NCI-H2081 (cell line): ENCODE measurements at regions not wholly inside any gene's neighbourhood (a gene's known extent, or its start where the extent isn't known, plus 50 kb on each side); places are given as distances from the start of the nearest gene placed in this dataset.
"Not testable (repeated sequence)": the region's sequence is repeated elsewhere in the genome, so short reads cannot be mapped to it uniquely, and the experiment has no call there.

ENCODE experiments used
- DNase-seq, 2 experiments: peaks; one replicate each; lab custom pipeline; 2025; lab: John Stamatoyannopoulos, UW

DNA sequence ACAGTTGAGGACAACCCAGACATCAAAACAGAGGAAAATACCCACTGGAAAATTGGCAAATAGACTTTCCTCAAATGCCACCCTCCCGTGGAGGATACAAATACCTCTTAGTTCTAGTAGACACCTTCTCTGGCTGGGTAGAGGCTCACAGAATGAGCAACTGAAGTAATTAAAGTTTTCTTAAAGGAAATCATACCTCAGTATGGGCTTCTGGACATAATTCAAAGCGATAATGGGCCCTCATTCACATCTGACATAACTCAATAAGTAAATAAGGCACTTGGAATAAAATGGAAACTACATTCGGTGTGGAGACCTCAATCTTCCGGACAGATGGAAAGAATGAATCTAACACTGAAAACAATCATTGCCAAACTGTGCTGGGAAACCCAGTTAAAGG is 115.2 kb upstream of the PLCL2 start:
- no peak for DNase-seq

DNA sequence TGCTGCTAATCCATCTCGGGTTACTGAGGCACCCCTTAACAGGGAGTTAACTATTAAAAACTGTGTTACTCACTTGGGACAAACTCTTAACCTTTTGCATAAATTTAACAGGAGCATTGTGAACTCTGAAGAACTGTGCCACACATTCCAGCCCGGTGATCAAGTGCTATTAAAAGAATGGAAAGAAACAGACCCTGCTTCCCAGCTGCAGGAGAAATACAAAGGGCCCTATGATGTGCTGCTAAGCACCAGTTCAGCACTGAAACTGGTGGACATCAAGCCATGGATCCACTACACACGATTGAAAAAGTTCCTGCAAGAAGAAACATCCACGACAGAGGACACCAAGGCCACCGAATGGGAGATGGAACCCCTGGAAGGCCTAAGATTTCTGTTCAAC is 114.7 kb upstream of the PLCL2 start:
- no peak for DNase-seq

DNA sequence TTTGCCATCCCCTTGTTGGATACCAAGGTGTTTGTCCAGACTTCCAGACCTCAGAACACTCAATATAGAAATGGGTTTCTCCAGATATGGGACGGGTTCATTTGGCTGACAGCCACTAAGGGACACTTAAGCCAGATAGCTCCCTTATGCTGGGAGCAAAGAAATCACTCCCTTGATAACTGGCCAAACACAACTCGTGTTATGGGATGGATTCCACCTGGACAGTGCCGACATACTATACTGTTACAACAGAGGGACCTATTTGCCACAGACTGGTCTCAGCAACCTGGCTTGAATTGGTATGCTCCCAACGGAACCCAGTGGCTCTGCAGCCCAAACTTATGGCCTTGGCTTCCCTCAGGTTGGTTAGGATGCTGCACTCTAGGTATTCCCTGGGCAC is 114.0 kb upstream of the PLCL2 start:
- no peak for DNase-seq

- not testable (repeated sequence) for DNase-seq
These were observed 111.2 kb upstream of the PLCL2 start for GRCh38 chr3:16773594-16773993.

- DNase-seq = not testable (repeated sequence)
These were observed 110.2 kb upstream of the PLCL2 start for GRCh38 chr3:16774536-16774935.

DNA sequence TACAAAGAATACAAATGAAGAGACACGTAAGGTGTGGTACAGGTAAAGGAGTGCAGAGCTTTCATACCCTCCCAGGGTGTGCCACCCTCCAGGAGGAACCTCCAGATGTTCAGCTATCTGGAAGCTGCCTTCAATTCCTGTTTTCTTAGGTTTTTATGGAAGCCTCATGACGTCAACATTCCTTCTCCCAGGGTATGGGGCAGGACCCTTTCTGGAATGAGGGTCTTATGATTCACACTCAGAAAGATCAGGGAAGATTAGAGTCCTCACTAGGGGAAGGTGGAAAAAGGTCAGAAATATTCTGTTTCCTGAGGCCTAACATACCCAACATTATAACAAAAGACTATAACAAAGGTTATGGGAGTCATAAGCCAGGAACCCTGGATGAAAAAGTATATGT is 99.8 kb upstream of the PLCL2 start:
- DNase-seq = no peak

- DNase-seq = no peak
These were observed 99.3 kb upstream of the PLCL2 start for GRCh38 chr3:16785465-16785864.

DNA sequence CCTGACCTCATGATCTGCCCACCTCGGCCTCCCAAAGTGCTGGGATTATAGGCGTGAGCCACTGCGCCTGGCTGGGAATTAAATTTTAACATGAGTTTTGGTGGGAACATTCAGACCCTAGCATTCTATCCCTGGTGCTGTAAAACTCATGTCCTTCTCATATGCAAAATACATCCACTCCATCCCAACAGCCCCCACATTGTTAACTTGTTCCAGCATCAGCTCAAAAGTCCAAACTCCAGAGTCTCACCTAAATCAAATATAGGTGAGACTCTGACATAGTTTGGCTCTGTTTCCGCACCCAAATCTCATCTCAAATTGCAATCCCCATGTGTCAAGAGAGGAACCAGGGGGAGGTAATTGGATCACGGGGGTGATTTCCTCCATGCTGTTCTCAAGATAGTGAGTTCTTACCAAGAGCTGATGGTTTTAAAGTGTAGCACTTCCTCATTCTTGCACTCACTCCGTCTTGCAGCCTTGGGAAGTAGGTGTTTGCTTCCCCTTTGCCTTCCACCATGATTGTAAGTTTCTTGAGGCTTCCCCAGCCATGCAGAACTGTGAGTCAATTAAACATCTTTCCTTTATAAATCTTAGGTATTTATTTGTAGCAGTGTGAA is 96.2 kb upstream of the PLCL2 start:
- DNase-seq = no peak

DNA sequence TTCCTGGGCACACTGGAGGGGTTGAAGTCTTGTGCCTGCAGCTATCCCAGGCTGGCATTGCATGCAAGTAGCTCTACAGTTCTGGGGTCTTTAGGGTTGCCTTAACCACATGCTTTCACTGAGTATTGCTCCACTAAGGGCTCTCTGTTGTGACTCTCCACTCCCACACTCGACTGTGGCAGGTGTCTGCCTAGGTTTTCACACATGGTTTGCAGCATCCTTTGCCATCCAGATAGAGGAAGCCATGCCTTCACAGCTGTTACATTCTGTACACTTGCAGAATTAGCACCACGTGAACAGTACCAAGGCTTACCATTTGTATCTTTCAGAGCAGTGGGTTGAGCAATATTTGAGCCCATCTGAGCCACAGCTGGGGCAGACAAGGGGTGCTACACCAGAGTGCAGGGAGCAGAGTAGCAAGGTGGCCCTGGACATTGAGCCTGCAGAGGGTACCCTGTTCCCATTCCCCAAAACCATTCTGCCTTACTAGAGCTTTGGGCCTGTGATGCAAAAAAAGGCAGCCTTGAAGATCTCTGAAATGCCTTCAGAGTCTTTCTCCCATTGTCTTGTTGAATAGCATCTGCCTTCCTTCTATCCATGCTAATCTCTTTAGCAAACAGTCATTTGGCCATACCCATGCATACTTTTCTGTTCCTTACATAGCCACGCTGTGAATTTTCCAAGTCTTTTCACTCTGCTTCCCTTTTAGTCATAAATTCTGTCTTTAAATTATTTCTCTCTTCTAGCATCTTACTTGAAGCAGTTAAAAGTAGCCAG is 95.2 kb upstream of the PLCL2 start:
- no peak for DNase-seq

DNA sequence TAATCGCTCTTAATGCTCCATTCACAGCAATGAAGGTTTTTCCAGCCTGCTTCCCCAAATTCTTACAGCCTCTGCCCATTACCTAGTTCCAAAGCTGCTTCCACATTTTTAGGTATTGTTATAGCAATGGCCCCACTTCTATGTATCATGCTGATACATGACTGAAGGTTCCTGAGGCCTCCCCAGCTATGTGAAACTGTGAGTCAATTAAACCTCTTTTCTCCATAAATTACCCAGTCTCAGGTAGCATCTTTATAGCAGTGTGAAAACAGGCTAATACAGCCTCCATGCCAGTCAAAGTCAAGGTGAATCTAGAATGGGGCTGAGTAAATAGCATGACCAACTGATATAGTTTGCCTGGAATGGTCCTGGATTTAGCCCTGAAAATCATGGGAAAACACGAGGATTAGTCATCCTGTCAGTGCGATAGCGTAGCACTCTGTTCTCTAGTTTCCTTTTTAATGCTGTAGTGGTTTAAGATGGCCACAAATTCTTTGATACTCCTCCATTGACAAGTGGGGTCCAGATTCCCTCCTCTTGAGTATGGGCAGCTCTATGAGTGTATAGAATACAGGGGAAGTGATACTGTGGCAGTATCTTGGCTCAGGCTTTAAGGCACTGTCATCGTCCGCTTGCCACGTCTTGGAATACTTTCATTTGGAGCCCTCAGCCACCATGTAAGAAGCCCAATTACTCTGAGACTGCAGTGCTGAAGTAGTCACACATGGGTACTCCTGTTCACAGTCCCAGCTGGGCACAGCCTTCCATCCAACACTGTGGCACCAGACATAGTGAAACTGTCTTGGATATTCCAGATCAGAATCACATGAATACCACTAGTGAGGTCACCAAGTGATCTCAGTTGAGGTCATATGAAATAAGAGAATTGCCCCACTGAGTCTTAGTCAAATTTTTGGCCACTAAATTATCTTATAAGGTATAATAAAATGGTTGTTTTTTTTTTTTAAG is 94.0 kb upstream of the PLCL2 start:
- DNase-seq = no peak

DNA sequence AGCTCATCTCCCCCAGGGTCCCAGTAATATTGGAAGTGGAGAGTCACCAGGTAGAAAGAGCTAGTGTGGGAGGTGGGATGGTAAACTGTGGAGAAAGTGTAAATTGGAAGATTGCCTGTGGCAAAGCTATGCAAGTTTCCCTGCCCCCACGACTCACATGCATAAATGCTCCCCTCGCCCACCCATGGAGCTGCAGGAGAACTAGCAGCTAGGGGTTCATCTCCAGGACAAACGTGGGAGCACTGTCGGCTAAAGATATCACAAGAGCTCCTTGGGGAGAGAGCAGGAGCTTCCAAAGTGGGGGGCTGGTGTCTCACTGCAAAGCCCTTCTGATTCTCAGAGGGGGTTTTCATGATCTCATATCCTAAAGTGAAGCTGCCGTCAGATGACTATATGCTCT is 91.4 kb upstream of the PLCL2 start:
- DNase-seq = no peak

- no peak for DNase-seq
These were observed 90.5 kb upstream of the PLCL2 start for GRCh38 chr3:16794257-16794656.

- no peak for DNase-seq
These were observed 89.2 kb upstream of the PLCL2 start for GRCh38 chr3:16795581-16795980.

DNA sequence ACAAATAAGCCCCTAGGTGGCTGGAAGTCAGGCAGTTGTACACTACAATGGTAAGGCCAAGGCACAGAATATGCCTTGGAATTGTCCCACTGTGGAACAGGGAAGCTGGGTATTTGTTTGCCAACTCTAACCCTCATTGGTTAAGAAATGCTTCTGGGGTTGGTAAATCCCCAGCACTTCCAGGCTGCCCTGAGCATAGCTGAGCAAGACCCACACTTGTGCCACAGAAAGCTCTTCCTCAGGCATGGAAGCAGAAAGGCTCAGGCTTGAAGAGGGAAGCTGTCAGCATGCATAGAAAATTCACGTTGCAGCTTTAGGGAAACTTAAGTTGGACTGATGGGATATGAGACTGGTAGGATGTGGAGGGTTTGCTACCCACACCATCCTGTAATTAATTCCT is 86.9 kb upstream of the PLCL2 start:
- no peak for DNase-seq

DNA sequence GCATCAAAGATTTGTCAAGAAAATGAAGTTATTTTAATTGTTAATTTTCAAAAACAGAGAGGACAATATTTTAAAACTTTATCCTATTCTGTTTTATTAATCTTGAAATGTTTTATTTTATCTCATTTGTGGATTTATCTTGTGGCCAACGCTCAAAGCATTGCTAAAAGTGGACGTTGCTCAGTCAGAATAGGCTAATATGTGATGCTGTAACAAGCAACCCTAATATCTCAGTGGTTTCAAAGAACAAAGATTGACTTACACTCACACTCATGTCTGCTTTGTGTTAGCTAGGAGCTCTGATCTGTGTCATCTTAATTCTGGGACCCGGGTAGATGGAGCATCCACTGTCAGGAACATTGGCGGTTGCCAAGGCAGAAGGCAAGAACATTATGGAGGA is 86.0 kb upstream of the PLCL2 start:
- DNase-seq = no peak

- no peak for DNase-seq
These were observed 84.4 kb upstream of the PLCL2 start for GRCh38 chr3:16800361-16800760.

GRCh38 chr3:16801223-16801622 is 83.5 kb upstream of the PLCL2 start:
- no peak for DNase-seq

GRCh38 chr3:16801698-16802097 is 83.1 kb upstream of the PLCL2 start:
- no peak for DNase-seq

DNA sequence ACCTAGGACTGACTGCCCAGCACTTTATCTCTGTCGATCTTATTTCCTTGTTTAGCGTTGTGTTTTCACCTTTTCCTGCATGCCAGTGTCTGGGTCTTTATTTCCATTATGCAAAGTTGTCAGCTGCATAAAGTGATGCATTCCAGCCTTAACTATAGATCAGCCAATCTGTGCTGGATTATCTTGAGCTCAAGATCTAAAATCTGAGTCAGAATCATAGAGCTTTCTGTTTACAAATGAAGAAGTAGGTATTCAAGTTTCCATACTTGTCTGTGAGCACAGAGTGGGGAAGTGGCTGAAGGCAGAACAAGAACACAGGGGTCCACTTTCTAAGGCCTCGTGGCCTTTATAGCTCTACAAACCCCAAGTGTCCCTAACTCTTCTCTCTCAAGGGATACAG is 82.4 kb upstream of the PLCL2 start:
- DNase-seq = no peak

DNA sequence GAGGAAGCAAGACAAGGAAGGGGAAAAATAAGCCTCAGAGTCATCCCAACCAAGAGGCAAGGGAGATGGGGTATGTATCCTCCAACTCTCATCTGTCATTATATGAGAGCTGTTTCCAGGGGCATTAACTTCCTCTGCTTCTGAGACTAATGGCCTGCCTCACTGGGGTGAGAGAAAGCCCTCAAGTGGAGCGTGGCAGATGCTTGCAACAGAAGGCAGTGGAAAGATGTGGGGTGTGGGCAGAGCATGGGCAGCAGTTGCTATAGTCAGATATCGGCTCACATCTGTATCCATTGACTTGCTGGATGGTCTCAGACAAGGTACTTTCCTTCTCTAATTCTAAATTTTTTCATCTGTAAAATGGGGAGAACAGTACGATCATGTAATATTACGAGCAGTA is 81.7 kb upstream of the PLCL2 start:
- DNase-seq = no peak

DNA sequence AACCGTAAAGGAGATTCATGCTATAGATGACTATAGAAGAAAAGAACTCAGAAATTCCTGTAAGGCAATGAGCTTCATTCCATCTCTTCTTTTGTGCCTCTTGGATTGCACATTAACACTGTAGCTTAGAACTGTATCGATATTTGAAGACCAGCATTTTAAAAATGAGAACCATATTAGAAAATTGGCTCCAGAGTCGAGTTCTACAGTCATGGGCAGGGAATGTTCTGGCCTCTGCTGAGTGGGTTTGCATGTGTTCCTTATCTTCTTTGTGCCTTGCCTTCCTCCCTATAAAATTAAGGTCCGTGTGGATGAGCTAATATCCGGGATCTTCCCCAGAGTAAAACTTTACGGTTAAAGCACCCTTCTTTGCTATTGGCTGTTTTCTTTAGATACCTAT is 77.4 kb upstream of the PLCL2 start:
- no peak for DNase-seq

- peak in 1 of 2 experiments; percentile 3 for DNase-seq
These were observed 76.2 kb upstream of the PLCL2 start for GRCh38 chr3:16808393-16809107.
